Fibroblast of lung (primary cell): ENCODE measurements at regions not wholly inside any gene's neighbourhood (a gene's known extent, or its start where the extent isn't known, plus 50 kb on each side); places are given as distances from the start of the nearest gene placed in this dataset.

Experiments used
- DNase-seq, 2 donors: peaks; one replicate each; pipeline versions ENCODE4 v3.0.0 to v3.0.0-alpha.2; 2010; ENCODE audit warnings: low read depth in 2 of 2
- H2AFZ ChIP-seq: 2 replicates; pipeline ENCODE4 v1.5.1; 2012; ENCODE audit warnings: low read length, control low read depth, inconsistent platforms
- H3K27ac ChIP-seq: 2 replicates; pipeline ENCODE4 v1.5.1; 2011; ENCODE audit warnings: low read length, control low read depth; ENCODE audit not compliant: insufficient read depth
- H3K27me3 ChIP-seq: 2 replicates; pipeline ENCODE4 v1.5.1; 2011; ENCODE audit warnings: mild to moderate bottlenecking, low read length; ENCODE audit not compliant: control insufficient read depth, insufficient read depth
- H3K36me3 ChIP-seq: 2 replicates; pipeline ENCODE4 v1.5.1; 2011; ENCODE audit warnings: low read length; ENCODE audit not compliant: control insufficient read depth, insufficient read depth
- H3K4me1 ChIP-seq: 2 replicates; pipeline ENCODE4 v1.5.1; 2011; ENCODE audit warnings: low read length; ENCODE audit not compliant: control insufficient read depth, insufficient read depth; ENCODE audit errors: extremely low read depth
- H3K4me2 ChIP-seq: 2 replicates; pipeline ENCODE4 v1.5.1; 2011; ENCODE audit warnings: low read length, control low read depth; ENCODE audit not compliant: insufficient read depth; ENCODE audit errors: extremely low read depth
- H3K4me3 ChIP-seq, 4 experiments: fragments of 200-600 bp in 1 of 4; sonication (generic) in 1 of 4; replicated peaks in 1 of 4; 2 replicates each; pipeline ENCODE4 v1.5.1; 2011 to 2016; ENCODE audit warnings: low read length in 4 of 4, low read depth in 3 of 4, mild to moderate bottlenecking in 3 of 4, control low read depth in 2 of 4, inconsistent platforms in 1 of 4, mixed read lengths in 1 of 4; ENCODE audit not compliant: insufficient read depth in 1 of 4; ENCODE audit errors: control extremely low read depth in 1 of 4
- H3K79me2 ChIP-seq: 2 replicates; pipeline ENCODE4 v1.5.1; 2012; ENCODE audit warnings: mild to moderate bottlenecking, low read length, inconsistent platforms; ENCODE audit not compliant: control insufficient read depth, insufficient read depth
- H3K9ac ChIP-seq: 2 replicates; pipeline ENCODE4 v1.5.1; 2011; ENCODE audit warnings: mild to moderate bottlenecking, low read length, control low read depth; ENCODE audit not compliant: insufficient read depth
- H3K9me3 ChIP-seq: 2 replicates; pipeline ENCODE4 v1.5.1; 2012; ENCODE audit warnings: low read depth, low read length; ENCODE audit not compliant: control insufficient read depth, insufficient read depth
- H4K20me1 ChIP-seq: 2 replicates; pipeline ENCODE4 v1.5.1; 2011; ENCODE audit warnings: low read length; ENCODE audit not compliant: control insufficient read depth, insufficient read depth; ENCODE audit errors: extremely low read depth
- CTCF ChIP-seq, 2 donors: IDR thresholded peaks in 1 of 2; conservative IDR thresholded peaks in 1 of 2; 1 replicate in 1 of 2; 2 replicates in 1 of 2; pipeline ENCODE4 v1.5.1; 2011 to 2012; ENCODE audit warnings: low read length in 2 of 2, control low read depth in 1 of 2, inconsistent platforms in 1 of 2, low read depth in 1 of 2, mild to moderate bottlenecking in 1 of 2
- EZH2 ChIP-seq: IDR thresholded peaks from 2 replicates; pipeline ENCODE4 v1.5.1; 2012; ENCODE audit warnings: low read length, control low read depth, mild to moderate bottlenecking; ENCODE audit errors: missing control alignments

GRCh38 chr2:173666171-173666888 lies 298.8 kb downstream of the SP3 start:
- no peaks in the 10 kb centered on the region for H3K36me3 ChIP-seq
- TF ChIP-seq EZH2, result no peak
- no peak for TF ChIP-seq CTCF (conservative IDR thresholded peaks at IDR 0.05 in 1 of 2, IDR thresholded peaks at IDR 0.05 in 1 of 2; ENCODE audit: low read depth in 1 of 2, low read length in 2 of 2)
- no peaks in the 10 kb centered on the region for H4K20me1 ChIP-seq
- H3K4me3 ChIP-seq, result no peak overlapping the region
- H3K4me2 ChIP-seq, result no peak overlapping the region
- no peak overlapping the region for H2AFZ ChIP-seq
- no peaks in the 10 kb centered on the region for H3K4me1 ChIP-seq
- no peak overlapping the region for H3K27ac ChIP-seq
- no peaks in the 10 kb centered on the region for H3K9me3 ChIP-seq
- H3K9ac ChIP-seq, result no peak overlapping the region
- DNase-seq, result no peak
- no peaks in the 10 kb centered on the region for H3K27me3 ChIP-seq
- H3K79me2 ChIP-seq, result no peaks in the 10 kb centered on the region

GRCh38 chr2:173667014-173667413 lies 298.2 kb downstream of the SP3 start:
- H3K79me2 ChIP-seq, result no peaks in the 10 kb centered on the region
- no peak for DNase-seq
- TF ChIP-seq CTCF (conservative IDR thresholded peaks at IDR 0.05 in 1 of 2, IDR thresholded peaks at IDR 0.05 in 1 of 2; ENCODE audit: low read depth in 1 of 2, low read length in 2 of 2) (no peak), EZH2 (no peak)
- no peaks in the 10 kb centered on the region for H4K20me1 ChIP-seq
- no peaks in the 10 kb centered on the region for H3K4me1 ChIP-seq
- no peak overlapping the region for H3K27ac ChIP-seq
- H2AFZ ChIP-seq, result no peak overlapping the region
- no peaks in the 10 kb centered on the region for H3K27me3 ChIP-seq
- no peaks in the 10 kb centered on the region for H3K9me3 ChIP-seq
- H3K4me2 ChIP-seq, result no peak overlapping the region
- H3K4me3 ChIP-seq, result no peak overlapping the region
- H3K36me3 ChIP-seq, result no peaks in the 10 kb centered on the region
- H3K9ac ChIP-seq, result no peak overlapping the region

- H3K9me3 ChIP-seq, result no peaks in the 10 kb centered on the region
These were observed 297.8 kb downstream of the SP3 start for GRCh38 chr2:173667415-173667814.

More at GRCh38 chr2:173667415-173667814, 297.8 kb downstream of the SP3 start:
- Histone ChIP-seq H3K27ac (no peak overlapping the region), H3K4me2 (no peak overlapping the region), H3K4me3 (no peak overlapping the region), H3K36me3 (no peaks in the 10 kb centered on the region), H3K27me3 (no peaks in the 10 kb centered on the region), H2AFZ (no peak overlapping the region), H4K20me1 (no peaks in the 10 kb centered on the region), H3K9ac (no peak overlapping the region), H3K4me1 (no peaks in the 10 kb centered on the region), H3K79me2 (no peaks in the 10 kb centered on the region)
- TF ChIP-seq EZH2 (no peak), CTCF (conservative IDR thresholded peaks at IDR 0.05 in 1 of 2, IDR thresholded peaks at IDR 0.05 in 1 of 2; ENCODE audit: low read depth in 1 of 2, low read length in 2 of 2) (peak in 1 of 2 donors; percentile 31)
- no peak for DNase-seq
